C4-2B (cell line): ENCODE measurements at regions not wholly inside any gene's neighbourhood (a gene's known extent, or its start where the extent isn't known, plus 50 kb on each side); places are given as distances from the start of the nearest gene placed in this dataset.
"Not testable (repeated sequence)": the region's sequence is repeated elsewhere in the genome, so short reads cannot be mapped to it uniquely, and the experiment has no call there.

Experiments used
- H3K27ac ChIP-seq: fragments of 450-650 bp; 2 replicates; pipeline ENCODE4 v1.5.1; 2017
- ZFX ChIP-seq: fragments of 450-650 bp; IDR thresholded peaks from 2 replicates; pipeline ENCODE4 v1.6.1; 2017
- TF ChIP-seq, protein P1 (sequence below): fragments of 450-650 bp; conservative IDR thresholded peaks from 2 replicates; pipeline ENCODE4 v1.5.1; 2017; ENCODE audit warnings: mild to moderate bottlenecking

DNA sequence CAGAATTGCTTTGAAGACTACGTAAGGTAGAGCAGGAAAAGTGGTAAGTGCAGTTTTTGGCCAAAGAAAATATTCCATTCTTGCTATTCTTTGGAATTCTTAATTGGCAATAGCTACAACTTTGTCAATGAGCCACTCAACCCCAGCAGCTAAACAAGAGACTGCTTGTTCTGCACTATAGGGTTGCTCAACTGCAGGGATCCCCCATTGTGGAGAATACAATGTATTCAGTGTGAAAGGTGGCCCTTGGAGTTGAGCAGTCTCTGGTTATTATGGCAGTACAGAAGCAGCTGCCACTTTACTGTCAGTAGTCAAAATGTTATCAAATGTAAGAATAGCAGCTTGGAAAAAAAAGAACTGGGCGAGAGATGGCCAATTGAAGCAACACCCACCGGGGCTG is 808.7 kb downstream of the CENPC start:
- no peak for TF ChIP-seq ZFX
- TF ChIP-seq, protein P1, sequence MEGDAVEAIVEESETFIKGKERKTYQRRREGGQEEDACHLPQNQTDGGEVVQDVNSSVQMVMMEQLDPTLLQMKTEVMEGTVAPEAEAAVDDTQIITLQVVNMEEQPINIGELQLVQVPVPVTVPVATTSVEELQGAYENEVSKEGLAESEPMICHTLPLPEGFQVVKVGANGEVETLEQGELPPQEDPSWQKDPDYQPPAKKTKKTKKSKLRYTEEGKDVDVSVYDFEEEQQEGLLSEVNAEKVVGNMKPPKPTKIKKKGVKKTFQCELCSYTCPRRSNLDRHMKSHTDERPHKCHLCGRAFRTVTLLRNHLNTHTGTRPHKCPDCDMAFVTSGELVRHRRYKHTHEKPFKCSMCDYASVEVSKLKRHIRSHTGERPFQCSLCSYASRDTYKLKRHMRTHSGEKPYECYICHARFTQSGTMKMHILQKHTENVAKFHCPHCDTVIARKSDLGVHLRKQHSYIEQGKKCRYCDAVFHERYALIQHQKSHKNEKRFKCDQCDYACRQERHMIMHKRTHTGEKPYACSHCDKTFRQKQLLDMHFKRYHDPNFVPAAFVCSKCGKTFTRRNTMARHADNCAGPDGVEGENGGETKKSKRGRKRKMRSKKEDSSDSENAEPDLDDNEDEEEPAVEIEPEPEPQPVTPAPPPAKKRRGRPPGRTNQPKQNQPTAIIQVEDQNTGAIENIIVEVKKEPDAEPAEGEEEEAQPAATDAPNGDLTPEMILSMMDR = no peak
- no peak overlapping the region for H3K27ac ChIP-seq

DNA sequence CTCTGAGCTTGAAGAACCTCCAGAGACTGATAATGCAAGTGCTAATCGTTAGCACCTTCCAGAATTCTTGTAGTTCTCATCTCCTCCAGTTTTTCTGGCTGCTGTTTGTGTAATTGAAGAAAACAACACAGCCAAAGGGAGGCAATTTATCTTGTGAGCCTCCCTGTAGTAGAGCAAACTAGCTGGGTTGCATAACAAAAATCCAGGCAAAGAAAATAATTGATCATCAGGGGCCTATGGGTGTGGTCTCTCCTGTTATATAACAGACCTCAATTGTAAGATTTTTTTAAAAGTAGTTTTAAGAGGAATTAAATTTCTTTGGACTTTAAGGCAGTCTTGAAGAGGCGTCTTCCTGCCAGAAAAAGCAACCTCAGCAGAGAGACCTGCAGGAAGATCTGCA is 817.0 kb downstream of the CENPC start:
- H3K27ac ChIP-seq = no peak overlapping the region
- no peak for TF ChIP-seq ZFX
- TF ChIP-seq, protein P1 = no peak

DNA sequence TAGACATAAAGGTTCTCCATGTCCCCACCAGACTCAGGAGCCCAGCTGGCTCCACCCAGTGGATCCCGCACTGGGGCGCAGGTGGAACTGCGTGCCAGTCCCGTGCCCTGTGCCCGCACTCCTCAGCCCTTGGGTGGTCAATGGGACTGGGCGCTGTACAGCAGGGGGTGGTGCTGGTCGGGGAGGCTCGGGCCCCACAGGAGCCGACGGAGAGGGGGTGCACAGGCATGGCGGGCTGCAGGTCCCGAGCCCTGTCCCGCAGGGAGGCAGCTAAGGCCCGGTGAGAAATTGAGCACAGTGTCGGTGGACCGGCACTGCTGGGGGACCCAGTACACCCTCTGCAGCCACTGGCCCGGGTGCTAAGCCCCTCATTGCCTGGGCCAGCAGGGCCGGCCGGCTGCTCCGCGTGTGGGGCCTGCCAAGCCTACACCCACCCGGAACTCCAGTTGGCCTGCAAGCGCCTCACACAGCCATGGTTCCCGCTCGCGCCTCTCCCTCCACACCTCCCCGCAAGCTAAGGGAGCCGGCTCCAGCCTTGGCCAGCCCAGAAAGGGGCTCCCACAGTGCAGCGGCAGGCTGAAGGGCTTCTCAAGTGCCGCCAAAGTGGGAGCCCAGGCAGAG is 832.9 kb downstream of the CENPC start:
- H3K27ac ChIP-seq = not testable (repeated sequence)

DNA sequence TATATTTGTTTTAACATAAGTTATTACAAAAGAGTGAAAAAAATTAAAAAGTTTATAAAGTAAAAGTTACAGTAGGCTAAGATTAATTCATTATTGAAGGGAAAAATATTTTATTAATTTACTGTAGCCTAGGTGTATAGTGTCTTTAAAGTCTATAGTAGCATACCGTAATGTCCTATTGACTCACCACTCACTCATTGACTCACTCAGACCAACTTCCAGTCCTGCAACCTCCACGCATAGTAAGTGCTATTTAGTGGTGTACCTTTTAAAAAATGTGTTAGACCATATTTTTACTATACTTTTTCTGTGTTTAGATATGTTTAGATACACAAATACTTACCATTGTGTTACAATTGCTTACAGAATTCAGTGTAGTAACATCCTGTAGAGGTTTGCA is 841.1 kb downstream of the CENPC start:
- TF ChIP-seq, protein P1 = no peak
- TF ChIP-seq ZFX = no peak

DNA sequence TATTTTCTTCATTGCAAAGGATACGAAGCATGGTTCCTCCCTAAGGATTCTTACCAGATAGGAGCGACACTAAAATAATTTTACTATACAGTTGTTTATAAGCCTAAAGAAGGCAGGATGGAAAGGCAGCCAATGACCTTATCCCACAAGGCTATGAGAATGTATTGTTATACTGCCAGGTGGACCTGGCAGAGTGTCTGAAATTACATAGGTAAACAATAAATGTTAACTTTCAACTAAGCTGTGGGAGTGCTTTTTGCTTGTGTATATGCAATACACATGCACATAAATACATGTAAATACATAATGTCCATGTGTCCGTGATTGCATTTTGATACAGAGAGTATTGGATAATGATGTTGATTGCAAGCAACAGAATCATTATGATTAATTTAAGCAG is 850.6 kb downstream of the CENPC start:
- no peak for TF ChIP-seq ZFX
- TF ChIP-seq, protein P1 = no peak
- H3K27ac ChIP-seq = peak overlapping the region; percentile 40; the same call in 1 of the 2 replicates

More for the DNA sequence above, 841.1 kb downstream of the CENPC start:
- H3K27ac ChIP-seq = no peak overlapping the region

DNA sequence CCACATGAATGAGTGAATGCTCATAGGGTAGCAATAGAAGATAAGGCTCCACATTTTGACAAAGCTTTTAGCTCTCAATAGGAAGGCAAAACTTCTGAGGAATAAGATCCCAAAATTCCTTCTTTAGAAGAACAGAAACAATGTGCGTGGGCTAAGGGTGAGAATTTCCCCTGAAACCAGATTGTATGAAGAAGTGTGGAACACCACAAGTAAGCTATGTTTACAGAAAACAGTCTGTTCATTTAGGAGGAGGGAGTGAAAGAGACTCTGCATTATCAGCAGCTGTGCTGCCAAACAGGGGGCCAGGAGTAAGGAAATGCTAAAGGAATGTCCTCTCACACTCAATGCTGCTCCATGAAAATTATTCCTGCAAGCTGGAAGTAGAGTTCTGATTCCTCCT is 851.6 kb downstream of the CENPC start:
- TF ChIP-seq, protein P1 = no peak
- no peak for TF ChIP-seq ZFX

DNA sequence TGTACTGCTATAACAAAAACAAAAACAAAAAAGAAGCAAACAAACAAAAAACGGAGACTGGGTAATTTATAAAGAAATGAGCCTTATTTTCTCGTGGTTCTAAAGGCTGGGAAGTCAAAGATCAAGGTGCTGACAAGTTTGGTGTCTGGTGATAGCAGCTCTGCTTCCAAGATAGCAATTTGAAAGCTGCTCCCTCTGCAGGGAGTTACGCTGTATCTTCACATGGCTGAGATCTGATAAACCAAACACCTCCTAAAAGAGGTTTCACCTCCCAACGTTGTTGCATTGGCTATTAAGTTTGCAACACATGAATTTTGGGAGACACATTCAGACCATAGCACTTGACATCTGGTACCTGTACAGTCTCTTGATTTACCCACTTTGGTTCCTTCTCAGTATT is 854.2 kb downstream of the CENPC start:
- TF ChIP-seq ZFX = no peak
- TF ChIP-seq, protein P1 = peak; percentile 12
- no peak overlapping the region for H3K27ac ChIP-seq

More for the DNA sequence above, 851.6 kb downstream of the CENPC start:
- H3K27ac ChIP-seq = no peak overlapping the region

DNA sequence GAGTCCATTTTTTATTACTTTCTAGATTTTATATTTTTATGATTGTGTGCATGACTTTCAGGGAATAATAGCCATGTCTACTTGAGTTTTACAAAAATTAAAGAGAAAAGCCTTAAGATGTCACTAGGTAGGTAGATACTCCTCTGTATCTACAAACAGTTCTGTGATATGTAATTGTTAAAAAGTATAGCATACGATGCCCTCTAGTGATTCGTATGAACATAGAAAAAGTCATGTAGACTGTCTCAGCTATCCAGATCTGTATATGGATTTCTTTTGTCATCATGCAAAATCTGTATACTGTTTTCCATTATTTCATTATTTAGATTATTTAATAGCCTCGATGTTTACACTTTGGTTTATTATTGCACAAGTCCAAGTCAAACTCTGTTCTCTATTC is 856.6 kb downstream of the CENPC start:
- no peak for TF ChIP-seq ZFX
- TF ChIP-seq, protein P1 = peak; percentile 60

More for the DNA sequence above, 856.6 kb downstream of the CENPC start:
- no peak overlapping the region for H3K27ac ChIP-seq
